SK-N-SH treated with all-trans-retinoic acid at 6 μM for 48 hours (cell line): ENCODE measurements at regions not wholly inside any gene's neighbourhood (a gene's known extent, or its start where the extent isn't known, plus 50 kb on each side); places are given as distances from the start of the nearest gene placed in this dataset.

Experiments used
- ARNTL ChIP-seq: fragments of 450-650 bp; formaldehyde crosslinking; IDR thresholded peaks from 2 replicates; pipeline ENCODE4 v1.5.0; 2020; ENCODE audit warnings: low read depth, mild to moderate bottlenecking, moderate library complexity, borderline replicate concordance
- ESRRG ChIP-seq: fragments of 250-450 bp; sonication (Bioruptor Pico); IDR thresholded peaks from 2 replicates; pipeline ENCODE4 v1.6.1; 2021; ENCODE audit warnings: mild to moderate bottlenecking
- GLIS3 ChIP-seq: fragments of 250-450 bp; sonication (Bioruptor Pico); IDR thresholded peaks from 2 replicates; pipeline ENCODE4 v1.5.0; 2020; ENCODE audit warnings: mild to moderate bottlenecking, moderate library complexity
- PPARA ChIP-seq: fragments of 250-450 bp; sonication (Bioruptor Pico); IDR thresholded peaks from 2 replicates; pipeline ENCODE4 v1.5.0; 2020; ENCODE audit warnings: mild to moderate bottlenecking, borderline replicate concordance
- RARB ChIP-seq: fragments of 250-450 bp; sonication (Bioruptor Pico); IDR thresholded peaks from 2 replicates; pipeline ENCODE4 v1.8.0; 2021; ENCODE audit warnings: mild to moderate bottlenecking, moderate library complexity
- SNAI2 ChIP-seq: fragments of 250-450 bp; sonication (Bioruptor Pico); IDR thresholded peaks from 2 replicates; pipeline ENCODE4 v1.5.0; 2020; ENCODE audit warnings: mild to moderate bottlenecking, moderate library complexity
- TSHZ2 ChIP-seq: fragments of 250-450 bp; sonication (Bioruptor Pico); IDR thresholded peaks from 2 replicates; pipeline ENCODE4 v1.5.0; 2020; ENCODE audit warnings: mild to moderate bottlenecking, moderate library complexity
- ZFP3 ChIP-seq: fragments of 250-450 bp; sonication (Bioruptor Pico); IDR thresholded peaks from 2 replicates; pipeline ENCODE4 v1.5.0; 2020; ENCODE audit warnings: mild to moderate bottlenecking, moderate library complexity
- ZNF565 ChIP-seq: fragments of 450-650 bp; formaldehyde crosslinking; conservative IDR thresholded peaks from 2 replicates; pipeline ENCODE4 v1.5.0; 2020; ENCODE audit warnings: low read depth, mild to moderate bottlenecking, moderate library complexity
- ZNF70 ChIP-seq: fragments of 450-650 bp; formaldehyde crosslinking; IDR thresholded peaks from 2 replicates; pipeline ENCODE4 v1.5.0; 2020; ENCODE audit warnings: mild to moderate bottlenecking, moderate library complexity
- ZNF8 ChIP-seq: fragments of 450-650 bp; formaldehyde crosslinking; IDR thresholded peaks from 2 replicates; pipeline ENCODE4 v1.5.0; 2020; ENCODE audit warnings: mild to moderate bottlenecking, moderate library complexity
- TF ChIP-seq, protein P1 (sequence below): fragments of 250-450 bp; sonication (Bioruptor Pico); IDR thresholded peaks from 2 replicates; pipeline ENCODE4 v1.8.0; 2020; ENCODE audit warnings: mild to moderate bottlenecking, moderate library complexity, borderline replicate concordance
- TF ChIP-seq, protein P2 (sequence below): fragments of 250-450 bp; sonication (Bioruptor Pico); IDR thresholded peaks from 2 replicates; pipeline ENCODE4 v1.8.0; 2021; ENCODE audit warnings: low read depth, mild to moderate bottlenecking, moderate library complexity, borderline replicate concordance

GRCh38 chr2:184026961-184027360 is 571.4 kb upstream of the ZNF804A start:
- no peak for TF ChIP-seq GLIS3 (CRISPR knock-in tag)
- no peak for TF ChIP-seq ZNF70 (CRISPR knock-in tag)
- TF ChIP-seq, protein P1, sequence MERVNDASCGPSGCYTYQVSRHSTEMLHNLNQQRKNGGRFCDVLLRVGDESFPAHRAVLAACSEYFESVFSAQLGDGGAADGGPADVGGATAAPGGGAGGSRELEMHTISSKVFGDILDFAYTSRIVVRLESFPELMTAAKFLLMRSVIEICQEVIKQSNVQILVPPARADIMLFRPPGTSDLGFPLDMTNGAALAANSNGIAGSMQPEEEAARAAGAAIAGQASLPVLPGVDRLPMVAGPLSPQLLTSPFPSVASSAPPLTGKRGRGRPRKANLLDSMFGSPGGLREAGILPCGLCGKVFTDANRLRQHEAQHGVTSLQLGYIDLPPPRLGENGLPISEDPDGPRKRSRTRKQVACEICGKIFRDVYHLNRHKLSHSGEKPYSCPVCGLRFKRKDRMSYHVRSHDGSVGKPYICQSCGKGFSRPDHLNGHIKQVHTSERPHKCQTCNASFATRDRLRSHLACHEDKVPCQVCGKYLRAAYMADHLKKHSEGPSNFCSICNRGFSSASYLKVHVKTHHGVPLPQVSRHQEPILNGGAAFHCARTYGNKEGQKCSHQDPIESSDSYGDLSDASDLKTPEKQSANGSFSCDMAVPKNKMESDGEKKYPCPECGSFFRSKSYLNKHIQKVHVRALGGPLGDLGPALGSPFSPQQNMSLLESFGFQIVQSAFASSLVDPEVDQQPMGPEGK: no peak
- no peak for TF ChIP-seq PPARA (CRISPR knock-in tag)
- TF ChIP-seq ZNF8 (CRISPR knock-in tag): no peak
- no peak for TF ChIP-seq ESRRG (CRISPR knock-in tag)
- TF ChIP-seq ARNTL (CRISPR knock-in tag): no peak
- TF ChIP-seq TSHZ2 (CRISPR knock-in tag): no peak
- TF ChIP-seq, protein P2, sequence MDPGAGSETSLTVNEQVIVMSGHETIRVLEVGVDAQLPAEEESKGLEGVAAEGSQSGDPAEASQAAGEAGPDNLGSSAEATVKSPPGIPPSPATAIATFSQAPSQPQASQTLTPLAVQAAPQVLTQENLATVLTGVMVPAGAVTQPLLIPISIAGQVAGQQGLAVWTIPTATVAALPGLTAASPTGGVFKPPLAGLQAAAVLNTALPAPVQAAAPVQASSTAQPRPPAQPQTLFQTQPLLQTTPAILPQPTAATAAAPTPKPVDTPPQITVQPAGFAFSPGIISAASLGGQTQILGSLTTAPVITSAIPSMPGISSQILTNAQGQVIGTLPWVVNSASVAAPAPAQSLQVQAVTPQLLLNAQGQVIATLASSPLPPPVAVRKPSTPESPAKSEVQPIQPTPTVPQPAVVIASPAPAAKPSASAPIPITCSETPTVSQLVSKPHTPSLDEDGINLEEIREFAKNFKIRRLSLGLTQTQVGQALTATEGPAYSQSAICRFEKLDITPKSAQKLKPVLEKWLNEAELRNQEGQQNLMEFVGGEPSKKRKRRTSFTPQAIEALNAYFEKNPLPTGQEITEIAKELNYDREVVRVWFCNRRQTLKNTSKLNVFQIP (CRISPR knock-in tag): no peak
- TF ChIP-seq RARB: no peak
- TF ChIP-seq ZNF565 (CRISPR knock-in tag): no peak
- TF ChIP-seq ZFP3 (CRISPR knock-in tag): no peak
- no peak for TF ChIP-seq SNAI2
